ENCODE measurements at regions not wholly inside any gene's neighbourhood (a gene's known extent, or its start where the extent isn't known, plus 50 kb on each side); places are given as distances from the start of the nearest gene placed in this dataset.
"Not testable (repeated sequence)": the region's sequence is repeated elsewhere in the genome, so short reads cannot be mapped to it uniquely, and the experiment has no call there.

GRCh38 chr13:21261487-21262216 lies 85.2 kb downstream of the MRPL57 start:
- DNase-seq (ENCODE audit: low spot score): not testable (repeated sequence)

- DNase-seq (ENCODE audit: low spot score): not testable (repeated sequence)
These were observed 87.5 kb downstream of the MRPL57 start for GRCh38 chr13:21263909-21264308.

GRCh38 chr13:21268485-21268884 lies 92.0 kb downstream of the MRPL57 start:
- not testable (repeated sequence) for DNase-seq (ENCODE audit: low spot score)

- not testable (repeated sequence) for DNase-seq (ENCODE audit: low spot score)
These were observed 96.0 kb downstream of the MRPL57 start for GRCh38 chr13:21272439-21272838.

- DNase-seq (ENCODE audit: low spot score): not testable (repeated sequence)
These were observed 98.0 kb downstream of the MRPL57 start for GRCh38 chr13:21274457-21274856.

GRCh38 chr13:21282065-21282464 lies 105.6 kb downstream of the MRPL57 start:
- DNase-seq (ENCODE audit: low spot score): no peak

GRCh38 chr13:21287331-21287907 lies 111.0 kb downstream of the MRPL57 start:
- no peak for DNase-seq (ENCODE audit: low spot score)

GRCh38 chr13:21289475-21289874 lies 113.0 kb downstream of the MRPL57 start:
- DNase-seq (ENCODE audit: low spot score): no peak

GRCh38 chr13:21290442-21291002 lies 114.1 kb downstream of the MRPL57 start:
- not testable (repeated sequence) for DNase-seq (ENCODE audit: low spot score)

GRCh38 chr13:21291840-21292239 lies 115.4 kb downstream of the MRPL57 start:
- no peak for DNase-seq (ENCODE audit: low spot score)

- peak; percentile 18 for DNase-seq (ENCODE audit: low spot score)
These were observed 120.5 kb downstream of the MRPL57 start for GRCh38 chr13:21296991-21297390.

- no peak for DNase-seq (ENCODE audit: low spot score)
These were observed 121.0 kb downstream of the MRPL57 start for GRCh38 chr13:21297447-21297846.

GRCh38 chr13:21297914-21298831 lies 121.7 kb downstream of the MRPL57 start:
- DNase-seq (ENCODE audit: low spot score): peak; percentile 88

GRCh38 chr13:21304256-21304655 lies 127.8 kb downstream of the MRPL57 start:
- no peak for DNase-seq (ENCODE audit: low spot score)

GRCh38 chr13:21306300-21307073 lies 130.0 kb downstream of the MRPL57 start:
- DNase-seq (ENCODE audit: low spot score): not testable (repeated sequence)

GRCh38 chr13:21307158-21307557 lies 130.7 kb downstream of the MRPL57 start:
- DNase-seq (ENCODE audit: low spot score): not testable (repeated sequence)

- DNase-seq (ENCODE audit: low spot score): no peak
These were observed 132.4 kb downstream of the MRPL57 start for GRCh38 chr13:21308906-21309305.

- DNase-seq (ENCODE audit: low spot score): no peak
These were observed 133.2 kb downstream of the MRPL57 start for GRCh38 chr13:21309542-21310172.

- no peak for DNase-seq (ENCODE audit: low spot score)
These were observed 133.8 kb downstream of the MRPL57 start for GRCh38 chr13:21310220-21310619.

GRCh38 chr13:21314976-21315375 lies 138.5 kb downstream of the MRPL57 start:
- DNase-seq (ENCODE audit: low spot score): not testable (repeated sequence)

- DNase-seq (ENCODE audit: low spot score): no peak
These were observed 139.9 kb downstream of the MRPL57 start for GRCh38 chr13:21316376-21316775.
